ENCODE measurements at regions not wholly inside any gene's neighbourhood (a gene's known extent, or its start where the extent isn't known, plus 50 kb on each side); places are given as distances from the start of the nearest gene placed in this dataset.

- DNase-seq = no peak
Observed at GRCh38 chr12:19834592-19834991, 395.3 kb downstream of the AEBP2 start.

GRCh38 chr12:19836056-19836455 is 396.8 kb downstream of the AEBP2 start:
- DNase-seq = no peak

GRCh38 chr12:19836456-19836855 is 397.2 kb downstream of the AEBP2 start:
- DNase-seq = no peak

GRCh38 chr12:19837543-19837942 is 398.3 kb downstream of the AEBP2 start:
- no peak for DNase-seq

GRCh38 chr12:19841451-19841850 is 402.2 kb downstream of the AEBP2 start:
- DNase-seq = no peak

- DNase-seq = no peak
Observed at GRCh38 chr12:19842116-19842515, 402.8 kb downstream of the AEBP2 start.

- no peak for DNase-seq
Observed at GRCh38 chr12:19844224-19844623, 404.9 kb downstream of the AEBP2 start.

GRCh38 chr12:19846574-19846973 is 407.3 kb downstream of the AEBP2 start:
- DNase-seq = no peak

GRCh38 chr12:19847294-19848059 is 408.2 kb downstream of the AEBP2 start:
- no peak for DNase-seq

GRCh38 chr12:19848421-19848820 is 409.1 kb downstream of the AEBP2 start:
- no peak for DNase-seq

- DNase-seq = no peak
Observed at GRCh38 chr12:19849208-19849607, 409.9 kb downstream of the AEBP2 start.

- no peak for DNase-seq
Observed at GRCh38 chr12:19850346-19851065, 411.2 kb downstream of the AEBP2 start.

GRCh38 chr12:19852100-19852855 is 413.0 kb downstream of the AEBP2 start:
- DNase-seq = no peak

GRCh38 chr12:19855851-19856250 is 416.6 kb downstream of the AEBP2 start:
- no peak for DNase-seq

GRCh38 chr12:19856389-19856788 is 417.1 kb downstream of the AEBP2 start:
- no peak for DNase-seq

- DNase-seq = no peak
Observed at GRCh38 chr12:19857204-19857603, 417.9 kb downstream of the AEBP2 start.

- DNase-seq = no peak
Observed at GRCh38 chr12:19867151-19867550, 427.9 kb downstream of the AEBP2 start.

- no peak for DNase-seq
Observed at GRCh38 chr12:19867970-19868369, 428.7 kb downstream of the AEBP2 start.

- DNase-seq = no peak
Observed at GRCh38 chr12:19869413-19869812, 430.1 kb downstream of the AEBP2 start.

GRCh38 chr12:19872621-19873540 is 433.6 kb downstream of the AEBP2 start:
- no peak for DNase-seq

GRCh38 chr12:19880076-19880475 is 440.8 kb downstream of the AEBP2 start:
- DNase-seq = no peak

GRCh38 chr12:19880721-19881120 is 441.4 kb downstream of the AEBP2 start:
- no peak for DNase-seq

GRCh38 chr12:19882346-19882745 is 443.1 kb downstream of the AEBP2 start:
- DNase-seq = no peak

All from stimulated activated CD4-positive, alpha-beta T cell treated with anti-CD3 and anti-CD28 coated beads, Interleukin-1b, Interleukin-23, amount 100 ng/mL, for 48 hours (primary cell).